B cell (primary cell): ENCODE measurements at regions not wholly inside any gene's neighbourhood (a gene's known extent, or its start where the extent isn't known, plus 50 kb on each side); places are given as distances from the start of the nearest gene placed in this dataset.
"Not testable (repeated sequence)": the region's sequence is repeated elsewhere in the genome, so short reads cannot be mapped to it uniquely, and the experiment has no call there.

Source experiments
- ATAC-seq: fragments of 200-7000 bp; cut with Tn5 transposase; one replicate; pipeline ENCODE4 v1.10.0; 2021; ENCODE audit warnings: low read depth, mild to moderate bottlenecking, moderate number of reproducible peaks, moderate library complexity
- CTCF ChIA-PET: fragments of 350-600 bp; sonication (Branson Sonifier 250); formaldehyde crosslinking; loops from one replicate; lab custom pipeline; 2021; ENCODE audit warnings: antibody characterized with exemption, inconsistent platforms; lab: Charles Lee
- POLR2A ChIA-PET: fragments of 350-600 bp; sonication (Branson Sonifier 250); formaldehyde crosslinking; loops from one replicate; lab custom pipeline; 2021; ENCODE audit warnings: antibody characterized with exemption; lab: Charles Lee
- DNase-seq: peaks from one replicate; pipeline ENCODE4 v3.0.0; 2013
- H2AFZ ChIP-seq: 2 replicates; pipeline ENCODE4 v1.6.1; 2012; ENCODE audit warnings: mild to moderate bottlenecking, low read depth, low read length; ENCODE audit not compliant: insufficient read depth, poor library complexity, severe bottlenecking
- H3K27ac ChIP-seq, 2 donors: 1 replicate in 1 of 2; 2 replicates in 1 of 2; pipeline ENCODE4 v1.5.1; 2012 to 2013; ENCODE audit warnings: low read length in 2 of 2, mild to moderate bottlenecking in 2 of 2, moderate library complexity in 1 of 2
- H3K27me3 ChIP-seq, 4 experiments: fragments of 200-600 bp in 1 of 4; sonication (generic) in 1 of 4; replicated peaks in 1 of 4; 1 replicate in 2 of 4; 2 replicates in 2 of 4; pipeline versions ENCODE4 v1.6.1 to v1.7.0; 2013 to 2016; ENCODE audit warnings: low read length in 3 of 4, mild to moderate bottlenecking in 2 of 4, mixed read lengths in 1 of 4, moderate library complexity in 1 of 4; ENCODE audit not compliant: insufficient read depth in 4 of 4, control insufficient read depth in 3 of 4; ENCODE audit errors: control extremely low read depth in 1 of 4
- H3K36me3 ChIP-seq, 2 experiments: replicated peaks in 1 of 2; 1 replicate in 1 of 2; 2 replicates in 1 of 2; pipeline versions ENCODE4 v1.6.1 to v1.7.1; 2013; ENCODE audit warnings: low read length in 1 of 2; ENCODE audit not compliant: insufficient read depth in 2 of 2, control insufficient read depth in 1 of 2; ENCODE audit errors: control extremely low read depth in 1 of 2, extremely low read depth in 1 of 2
- H3K4me1 ChIP-seq, 2 donors: fragments of 200-600 bp in 1 of 2; sonication (generic) in 1 of 2; 1 replicate in 1 of 2; 2 replicates in 1 of 2; pipeline versions ENCODE4 v1.5.1 to v1.6.1; 2013 to 2017; ENCODE audit warnings: low read length in 2 of 2; ENCODE audit not compliant: control insufficient read depth in 2 of 2, insufficient read depth in 2 of 2
- H3K4me2 ChIP-seq: replicated peaks from 2 replicates; pipeline ENCODE3; 2012; ENCODE audit warnings: mild to moderate bottlenecking, low read depth, low read length; ENCODE audit not compliant: poor library complexity, severe bottlenecking
- H3K4me3 ChIP-seq, 5 experiments: fragments of 200-600 bp in 1 of 5; sonication (generic) in 1 of 5; 1 replicate in 3 of 5; 2 replicates in 2 of 5; pipeline versions ENCODE4 v1.5.1 to v1.7.0; 2011 to 2016; ENCODE audit warnings: low read length in 4 of 5, mild to moderate bottlenecking in 4 of 5, low read depth in 2 of 5, control low read depth in 1 of 5, moderate library complexity in 1 of 5; ENCODE audit not compliant: insufficient read depth in 1 of 5; ENCODE audit errors: control extremely low read depth in 1 of 5, extremely low read depth in 1 of 5
- H3K79me2 ChIP-seq: fragments of 200-600 bp; sonication (generic); one replicate; pipeline ENCODE4 v1.6.0; 2016; ENCODE audit warnings: low read length; ENCODE audit not compliant: control insufficient read depth, insufficient read depth
- H3K9ac ChIP-seq: fragments of 200-600 bp; sonication (generic); 2 replicates; pipeline ENCODE4 v1.6.1; 2017; ENCODE audit warnings: mild to moderate bottlenecking, low read length, moderate library complexity
- H3K9me3 ChIP-seq, 3 donors: one replicate each; pipeline versions ENCODE4 v1.6.1 to v1.7.1; 2013; ENCODE audit warnings: low read length in 2 of 3; ENCODE audit not compliant: control insufficient read depth in 2 of 3, insufficient read depth in 1 of 3; ENCODE audit errors: control extremely low read depth in 1 of 3
- H4K20me1 ChIP-seq: 2 replicates; pipeline ENCODE4 v1.6.0; 2012; ENCODE audit warnings: mild to moderate bottlenecking, low read length; ENCODE audit not compliant: insufficient read depth, control insufficient read depth, poor library complexity, severe bottlenecking
- H3K27ac Mint-ChIP-seq: one replicate; pipeline ENCODE4 v1.8.0; 2021; ENCODE audit warnings: mixed read lengths
- H3K27me3 Mint-ChIP-seq: one replicate; pipeline ENCODE4 v1.8.0; 2021; ENCODE audit warnings: mixed read lengths
- H3K4me1 Mint-ChIP-seq: one replicate; pipeline ENCODE4 v1.8.0; 2021; ENCODE audit warnings: mixed read lengths
- H3K4me3 Mint-ChIP-seq: one replicate; pipeline ENCODE4 v1.8.0; 2021; ENCODE audit warnings: mixed read lengths
- H3K9me3 Mint-ChIP-seq: one replicate; pipeline ENCODE4 v1.8.0; 2022; ENCODE audit warnings: mixed read lengths; ENCODE audit not compliant: insufficient read depth
- EZH2 ChIP-seq: IDR thresholded peaks from 2 replicates; pipeline ENCODE4 v1.6.1; 2012; ENCODE audit warnings: borderline replicate concordance, low read depth, mild to moderate bottlenecking, moderate library complexity, low read length; ENCODE audit not compliant: insufficient read depth, poor library complexity, severe bottlenecking
- WGBS: methylation state at CpG from one replicate; pipeline ENCODE4 v1.1.5; 2013; ENCODE audit warnings: missing lambda C conversion rate; ENCODE audit not compliant: insufficient coverage; 5-methylcytosine and 5-hydroxymethylcytosine counted together
- intact Hi-C: fragments of 100-400 bp; cut with micrococcal nuclease; formaldehyde crosslinking; loops from one replicate; pipeline ENCODE4 v1.10.0; 2022
- TF ChIP-seq, protein P1 (sequence below): fragments of 200-600 bp; IDR thresholded peaks from one replicate; pipeline ENCODE4 v1.8.0; 2022; ENCODE audit warnings: antibody characterized with exemption, mild to moderate bottlenecking

DNA sequence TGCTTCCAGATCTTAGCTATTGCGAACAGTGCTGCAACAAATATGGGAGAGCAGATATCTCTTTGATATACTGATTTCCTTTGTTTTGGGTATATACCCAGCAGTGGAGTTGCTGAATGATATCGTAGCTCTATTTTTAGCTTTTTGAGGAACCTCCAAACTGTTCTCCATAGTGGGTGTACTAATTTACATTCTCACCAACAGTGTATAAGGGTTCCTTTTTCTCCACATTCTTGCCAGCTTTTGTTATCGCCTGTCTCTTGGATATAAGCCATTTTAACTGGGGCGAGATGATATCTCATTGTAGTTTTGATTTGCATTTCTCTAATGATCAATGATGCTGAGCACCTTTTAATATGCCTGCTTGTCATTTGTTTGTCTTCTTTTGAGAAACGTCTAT is 196.0 kb downstream of the RPIA start:
- H4K20me1 ChIP-seq, H2AFZ ChIP-seq, H3K4me2 ChIP-seq, H3K36me3 ChIP-seq, H3K27me3 Mint-ChIP-seq, H3K27ac ChIP-seq, H3K4me3 ChIP-seq, intact Hi-C loops, H3K27me3 ChIP-seq, DNase-seq, H3K9me3 Mint-ChIP-seq, ATAC-seq, H3K79me2 ChIP-seq, POLR2A ChIA-PET, H3K9ac ChIP-seq: not testable (repeated sequence)
- peak overlapping the region; percentile 58 for H3K4me3 Mint-ChIP-seq
- peak overlapping the region; percentile 80 for H3K27ac Mint-ChIP-seq
- H3K4me1 Mint-ChIP-seq: peaks cover 43% of the 10 kb centered on the region
- CTCF ChIA-PET: interaction anchor here (1.4 kb wide), 1 partner anchor 10 kb away, joined by 8 read pairs; no protein-coding TSS in a partner anchor
- no CpG with 5 or more reads among the region's 5 CpGs for WGBS
- Histone ChIP-seq H3K9me3 (peaks cover under 1 to 21% (median 5%) of the 10 kb centered on the region in 3 donors), H3K4me1 (peaks cover 25 to 34% of the 10 kb centered on the region in 2 donors)

DNA sequence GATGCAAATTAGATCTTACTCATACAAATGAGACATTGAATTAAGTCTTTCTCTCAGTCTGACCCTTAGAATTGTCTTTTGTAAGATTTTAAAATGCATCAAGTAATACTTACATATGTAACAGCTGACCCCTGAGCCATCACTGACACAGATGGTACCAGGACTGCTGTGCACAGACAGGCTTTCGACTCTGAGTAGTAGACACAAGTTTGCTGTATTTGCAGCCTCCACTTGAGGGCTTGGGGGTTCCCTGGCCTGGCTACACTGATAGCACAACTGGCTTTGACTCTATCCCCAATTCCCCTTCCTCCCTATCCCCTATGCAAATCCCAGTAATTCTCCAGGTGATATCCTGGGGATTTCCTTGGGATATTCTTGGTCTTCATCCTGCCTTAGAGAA is 200.7 kb downstream of the RPIA start:
- no peak for ATAC-seq
- H3K4me3 Mint-ChIP-seq: no peak overlapping the region
- no peaks in the 10 kb centered on the region for H3K79me2 ChIP-seq
- H3K9me3 ChIP-seq: peaks cover 0 to 9% (median 1%) of the 10 kb centered on the region in 3 donors
- no CpG with 5 or more reads among the region's 1 CpG for WGBS
- H3K9ac ChIP-seq: no peak overlapping the region
- no peaks in the 10 kb centered on the region for H3K36me3 ChIP-seq
- intact Hi-C loops: no loop called here
- H3K27ac Mint-ChIP-seq: peak overlapping the region; percentile 56
- no peaks in the 10 kb centered on the region for H3K9me3 Mint-ChIP-seq
- H4K20me1 ChIP-seq: no peaks in the 10 kb centered on the region
- H3K4me2 ChIP-seq: no peak overlapping the region
- no peak overlapping the region for H3K4me3 ChIP-seq
- ChIA-PET POLR2A (no interaction called here), CTCF (interaction anchor here (2.5 kb wide), 1 partner anchor 12 kb away, joined by 17 read pairs; no protein-coding TSS in a partner anchor)
- TF ChIP-seq, protein P1, sequence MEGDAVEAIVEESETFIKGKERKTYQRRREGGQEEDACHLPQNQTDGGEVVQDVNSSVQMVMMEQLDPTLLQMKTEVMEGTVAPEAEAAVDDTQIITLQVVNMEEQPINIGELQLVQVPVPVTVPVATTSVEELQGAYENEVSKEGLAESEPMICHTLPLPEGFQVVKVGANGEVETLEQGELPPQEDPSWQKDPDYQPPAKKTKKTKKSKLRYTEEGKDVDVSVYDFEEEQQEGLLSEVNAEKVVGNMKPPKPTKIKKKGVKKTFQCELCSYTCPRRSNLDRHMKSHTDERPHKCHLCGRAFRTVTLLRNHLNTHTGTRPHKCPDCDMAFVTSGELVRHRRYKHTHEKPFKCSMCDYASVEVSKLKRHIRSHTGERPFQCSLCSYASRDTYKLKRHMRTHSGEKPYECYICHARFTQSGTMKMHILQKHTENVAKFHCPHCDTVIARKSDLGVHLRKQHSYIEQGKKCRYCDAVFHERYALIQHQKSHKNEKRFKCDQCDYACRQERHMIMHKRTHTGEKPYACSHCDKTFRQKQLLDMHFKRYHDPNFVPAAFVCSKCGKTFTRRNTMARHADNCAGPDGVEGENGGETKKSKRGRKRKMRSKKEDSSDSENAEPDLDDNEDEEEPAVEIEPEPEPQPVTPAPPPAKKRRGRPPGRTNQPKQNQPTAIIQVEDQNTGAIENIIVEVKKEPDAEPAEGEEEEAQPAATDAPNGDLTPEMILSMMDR: no peak
- no peak for TF ChIP-seq EZH2
- peaks cover 20% of the 10 kb centered on the region for H3K4me1 Mint-ChIP-seq
- H3K27ac ChIP-seq: no peak overlapping the region
- peaks cover 6 to 7% of the 10 kb centered on the region in 2 donors for H3K4me1 ChIP-seq
- H3K27me3 ChIP-seq: no peaks in the 10 kb centered on the region
- H2AFZ ChIP-seq: no peak overlapping the region
- no peak for DNase-seq
- H3K27me3 Mint-ChIP-seq: no peaks in the 10 kb centered on the region
